ENCODE measurements at regions not wholly inside any gene's neighbourhood (a gene's known extent, or its start where the extent isn't known, plus 50 kb on each side); places are given as distances from the start of the nearest gene placed in this dataset.

DNA sequence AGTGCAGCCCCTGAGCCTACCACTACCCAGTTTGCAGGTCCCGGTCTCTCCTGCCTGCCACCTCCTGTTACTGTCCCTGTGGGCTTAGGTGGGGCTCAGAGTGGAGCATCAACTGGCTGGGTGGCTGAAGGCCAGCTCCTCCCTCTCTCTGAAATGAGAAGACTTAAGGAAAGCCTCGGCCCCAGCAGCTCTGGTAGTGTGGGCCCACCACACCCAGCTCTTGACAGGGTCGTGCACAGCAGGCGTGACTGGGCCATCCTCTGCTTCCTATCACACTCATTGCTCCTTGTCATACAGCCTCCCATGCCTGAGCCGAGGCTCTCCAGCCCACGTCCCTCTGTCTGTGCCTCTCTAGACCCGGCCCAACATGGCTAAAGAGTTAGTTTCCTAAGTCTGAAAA lies 142.7 kb upstream of the LINGO1 start:
- no peaks in the 10 kb centered on the region for H3K27me3 ChIP-seq (ENCODE audit: control insufficient read depth in 3 of 3, insufficient read depth in 3 of 3, low read length in 2 of 3)
- 73 to 80% methylated on average over 7 of the region's 7 CpGs for WGBS, 2 donors
- DNase-seq (no peak), ATAC-seq (ENCODE audit: insufficient read depth, low FRiP score) (no peak)
- no peak overlapping the region for H3K9ac ChIP-seq (ENCODE audit: insufficient read depth in 1 of 2, low read length in 2 of 2)
- H3K27ac ChIP-seq (ENCODE audit: low read depth in 1 of 2, low read length in 1 of 2) = no peak overlapping the region
- no peak overlapping the region for H3K4me3 ChIP-seq
- no peaks in the 10 kb centered on the region for H3K36me3 ChIP-seq (ENCODE audit: control insufficient read depth in 4 of 4, insufficient read depth in 4 of 4, low read length in 4 of 4)
- peaks cover 0 to 7% (median 3%) of the 10 kb centered on the region in 4 donors for H3K9me3 ChIP-seq (ENCODE audit: control insufficient read depth in 4 of 4, insufficient read depth in 3 of 4, low read length in 3 of 4)
- TF ChIP-seq CTCF (IDR thresholded peaks at IDR 0.05; ENCODE audit: control extremely low read depth, extremely low read depth) = no peak
- H3K4me1 ChIP-seq (ENCODE audit: control insufficient read depth in 5 of 5, insufficient read depth in 5 of 5, low read length in 5 of 5) = no peaks in the 10 kb centered on the region

DNA sequence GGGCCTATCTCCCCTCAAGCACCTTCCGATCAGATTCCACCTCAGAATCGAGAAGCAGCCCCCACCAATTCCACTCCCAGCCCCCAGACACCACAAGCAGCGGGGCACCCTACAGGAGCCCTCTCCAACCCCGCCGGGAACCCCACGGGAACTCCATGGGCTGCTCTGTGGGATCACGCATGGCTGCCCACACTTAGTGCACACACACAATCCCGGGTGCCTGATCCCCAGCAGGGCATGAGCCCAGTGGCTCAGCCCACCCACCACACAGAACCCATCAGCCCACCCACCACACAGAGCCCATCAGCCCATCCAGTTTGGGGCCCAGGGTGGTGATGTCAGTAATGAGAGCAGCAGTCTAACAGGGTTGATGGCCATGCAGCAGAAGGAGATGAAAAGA lies 141.6 kb upstream of the LINGO1 start:
- no peak for TF ChIP-seq CTCF (IDR thresholded peaks at IDR 0.05; ENCODE audit: control extremely low read depth, extremely low read depth)
- Histone ChIP-seq H3K4me1 (ENCODE audit: control insufficient read depth in 5 of 5, insufficient read depth in 5 of 5, low read length in 5 of 5) (no peaks in the 10 kb centered on the region), H3K27me3 (ENCODE audit: control insufficient read depth in 3 of 3, insufficient read depth in 3 of 3, low read length in 2 of 3) (no peaks in the 10 kb centered on the region), H3K9me3 (ENCODE audit: control insufficient read depth in 4 of 4, insufficient read depth in 3 of 4, low read length in 3 of 4) (peaks cover 0 to 5% (median 1%) of the 10 kb centered on the region in 4 donors), H3K36me3 (ENCODE audit: control insufficient read depth in 4 of 4, insufficient read depth in 4 of 4, low read length in 4 of 4) (no peaks in the 10 kb centered on the region), H3K27ac (ENCODE audit: low read depth in 1 of 2, low read length in 1 of 2) (no peak overlapping the region), H3K9ac (ENCODE audit: insufficient read depth in 1 of 2, low read length in 2 of 2) (no peak overlapping the region), H3K4me3 (no peak overlapping the region)
- WGBS, 2 donors = 82 to 93% methylated on average over 8 of the region's 8 CpGs
- no peak for ATAC-seq (ENCODE audit: insufficient read depth, low FRiP score)
- no peak for DNase-seq

GRCh38 chr15:77773903-77774302 lies 141.2 kb upstream of the LINGO1 start:
- Histone ChIP-seq H3K27me3 (ENCODE audit: control insufficient read depth in 3 of 3, insufficient read depth in 3 of 3, low read length in 2 of 3) (peaks cover 0 to 4% (median 0%) of the 10 kb centered on the region in 3 donors), H3K27ac (ENCODE audit: low read depth in 1 of 2, low read length in 1 of 2) (no peak overlapping the region), H3K9ac (ENCODE audit: insufficient read depth in 1 of 2, low read length in 2 of 2) (no peak overlapping the region), H3K4me1 (ENCODE audit: control insufficient read depth in 5 of 5, insufficient read depth in 5 of 5, low read length in 5 of 5) (no peaks in the 10 kb centered on the region), H3K36me3 (ENCODE audit: control insufficient read depth in 4 of 4, insufficient read depth in 4 of 4, low read length in 4 of 4) (no peaks in the 10 kb centered on the region), H3K4me3 (no peak overlapping the region), H3K9me3 (ENCODE audit: control insufficient read depth in 4 of 4, insufficient read depth in 3 of 4, low read length in 3 of 4) (peaks cover 0 to 5% (median 1%) of the 10 kb centered on the region in 4 donors)
- 83 to 93% methylated on average over 5 of the region's 5 CpGs for WGBS, 2 donors
- no peak for TF ChIP-seq CTCF (IDR thresholded peaks at IDR 0.05; ENCODE audit: control extremely low read depth, extremely low read depth)
- no peak for DNase-seq
- no peak for ATAC-seq (ENCODE audit: insufficient read depth, low FRiP score)
